HG03097 (cell line): ENCODE measurements at regions not wholly inside any gene's neighbourhood (a gene's known extent, or its start where the extent isn't known, plus 50 kb on each side); places are given as distances from the start of the nearest gene placed in this dataset.
"Not testable (repeated sequence)": the region's sequence is repeated elsewhere in the genome, so short reads cannot be mapped to it uniquely, and the experiment has no call there.

Source experiments
- ATAC-seq: cut with Tn5 transposase; IDR thresholded peaks from one replicate; pipeline ENCODE4 v1.9.1; 2021; ENCODE audit not compliant: unreplicated experiment, low FRiP score

GRCh38 chr2:167608487-167608886 lies 638.9 kb downstream of the STK39 start:
- no peak for ATAC-seq

GRCh38 chr2:167607731-167608130 lies 639.7 kb downstream of the STK39 start:
- ATAC-seq = no peak

GRCh38 chr2:167607211-167607610 lies 640.2 kb downstream of the STK39 start:
- no peak for ATAC-seq

GRCh38 chr2:167602122-167602521 lies 645.3 kb downstream of the STK39 start:
- ATAC-seq = no peak

GRCh38 chr2:167599219-167599618 lies 648.2 kb downstream of the STK39 start:
- ATAC-seq = no peak

- peak; percentile 99 for ATAC-seq
Observed at GRCh38 chr2:167595839-167596471, 651.4 kb downstream of the STK39 start.

GRCh38 chr2:167595021-167595420 lies 652.4 kb downstream of the STK39 start:
- ATAC-seq = no peak

- no peak for ATAC-seq
Observed at GRCh38 chr2:167592441-167592840, 655.0 kb downstream of the STK39 start.

- ATAC-seq = no peak
Observed at GRCh38 chr2:167582619-167583018, 664.8 kb downstream of the STK39 start.

GRCh38 chr2:167581961-167582574 lies 665.3 kb downstream of the STK39 start:
- no peak for ATAC-seq

- no peak for ATAC-seq
Observed at GRCh38 chr2:167579826-167580225, 667.6 kb downstream of the STK39 start.

- no peak for ATAC-seq
Observed at GRCh38 chr2:167575276-167575675, 672.1 kb downstream of the STK39 start.

- no peak for ATAC-seq
Observed at GRCh38 chr2:167572883-167573619, 674.3 kb downstream of the STK39 start.

- ATAC-seq = no peak
Observed at GRCh38 chr2:167570370-167570769, 677.0 kb downstream of the STK39 start.

GRCh38 chr2:167563885-167564619 lies 675.8 kb downstream of the XIRP2 start:
- ATAC-seq = not testable (repeated sequence)

- not testable (repeated sequence) for ATAC-seq
Observed at GRCh38 chr2:167558272-167558991, 670.2 kb downstream of the XIRP2 start.

- ATAC-seq = no peak
Observed at GRCh38 chr2:167555098-167555720, 666.9 kb downstream of the XIRP2 start.

- ATAC-seq = no peak
Observed at GRCh38 chr2:167553635-167554034, 665.4 kb downstream of the XIRP2 start.

- ATAC-seq = no peak
Observed at GRCh38 chr2:167551416-167551815, 663.1 kb downstream of the XIRP2 start.

- no peak for ATAC-seq
Observed at GRCh38 chr2:167550448-167550847, 662.2 kb downstream of the XIRP2 start.
